HL-60 (cell line): ENCODE measurements at regions not wholly inside any gene's neighbourhood (a gene's known extent, or its start where the extent isn't known, plus 50 kb on each side); places are given as distances from the start of the nearest gene placed in this dataset.

Experiments
- DNase-seq, 2 experiments: peaks; one replicate each; pipeline ENCODE4 v3.0.0-alpha.2; 2010 to 2020; ENCODE audit warnings: low read depth in 1 of 2, low spot score in 1 of 2
- H3K27ac ChIP-seq: fragments of 250-450 bp; sonication (Bioruptor Pico); replicated peaks from 2 replicates; pipeline ENCODE4 v1.5.1; 2020; ENCODE audit warnings: mild to moderate bottlenecking, moderate library complexity
- H3K27me3 ChIP-seq: fragments of 250-450 bp; sonication (Bioruptor Pico); 2 replicates; pipeline ENCODE4 v1.5.1; 2021; ENCODE audit warnings: mild to moderate bottlenecking, moderate library complexity; ENCODE audit not compliant: insufficient read depth, poor library complexity, severe bottlenecking
- H3K4me3 ChIP-seq: replicated peaks from 2 replicates; pipeline ENCODE4 v1.5.1; 2011; ENCODE audit warnings: mild to moderate bottlenecking, control low read depth, low read length; ENCODE audit not compliant: insufficient read depth
- CTCF ChIP-seq: IDR thresholded peaks from one replicate; pipeline ENCODE4 v1.5.1; 2011; ENCODE audit warnings: low read length, control low read depth, inconsistent platforms; ENCODE audit not compliant: insufficient read depth
- GABPA ChIP-seq: IDR thresholded peaks from 2 replicates; pipeline ENCODE4 v1.6.1; 2012; ENCODE audit warnings: low read depth
- POLR2AphosphoS5 ChIP-seq: IDR thresholded peaks from 2 replicates; pipeline ENCODE4 v1.6.1; 2012; ENCODE audit warnings: low read depth
- REST ChIP-seq: IDR thresholded peaks from 2 replicates; pipeline ENCODE4 v1.6.1; 2012; ENCODE audit warnings: low read depth; ENCODE audit not compliant: insufficient replicate concordance
- SPI1 ChIP-seq: IDR thresholded peaks from 2 replicates; pipeline ENCODE4 v1.6.1; 2012; ENCODE audit warnings: low read depth, mild to moderate bottlenecking, borderline replicate concordance

- Histone ChIP-seq H3K27me3 (no peaks in the 10 kb centered on the region), H3K4me3 (no peak overlapping the region), H3K27ac (no peak overlapping the region)
- DNase-seq = no peak
- TF ChIP-seq REST (no peak), SPI1 (no peak), CTCF (no peak), GABPA (no peak), POLR2AphosphoS5 (no peak)
Observed at GRCh38 chrX:79094075-79094832, 50.2 kb upstream of the GPR174 start.
